Astrocyte of the spinal cord (primary cell): ENCODE measurements at regions not wholly inside any gene's neighbourhood (a gene's known extent, or its start where the extent isn't known, plus 50 kb on each side); places are given as distances from the start of the nearest gene placed in this dataset.

ENCODE experiments used
- DNase-seq: peaks from one replicate; pipeline ENCODE4 v3.0.0; 2011; ENCODE audit warnings: low read depth, low spot score
- H3K4me3 ChIP-seq: 2 replicates; pipeline ENCODE4 v1.5.1; 2011; ENCODE audit warnings: low read depth, mild to moderate bottlenecking, low read length, moderate library complexity
- CTCF ChIP-seq: IDR thresholded peaks from 2 replicates; pipeline ENCODE4 v1.5.1; 2012; ENCODE audit warnings: low read depth, mild to moderate bottlenecking, low read length, inconsistent platforms
- in situ Hi-C: cut with HindIII; loops from 2 replicates; pipeline ENCODE4 v1.10.0; 2017; ENCODE audit warnings: low sequenced_read_pairs

GRCh38 chr12:75707983-75708382 is 196.6 kb upstream of the KRR1 start:
- no peak for TF ChIP-seq CTCF
- in situ Hi-C loops: no loop called here

GRCh38 chr12:75706786-75707605 is 195.6 kb upstream of the KRR1 start:
- DNase-seq: peak; percentile 77
- in situ Hi-C loops: no loop called here

More at GRCh38 chr12:75707983-75708382, 196.6 kb upstream of the KRR1 start:
- DNase-seq: no peak
- no peak overlapping the region for H3K4me3 ChIP-seq

GRCh38 chr12:75705749-75706711 is 194.6 kb upstream of the KRR1 start:
- TF ChIP-seq CTCF: no peak

More at GRCh38 chr12:75706786-75707605, 195.6 kb upstream of the KRR1 start:
- TF ChIP-seq CTCF: no peak
- no peak overlapping the region for H3K4me3 ChIP-seq

GRCh38 chr12:75704664-75705063 is 193.3 kb upstream of the KRR1 start:
- no peak overlapping the region for H3K4me3 ChIP-seq
- no peak for TF ChIP-seq CTCF
- in situ Hi-C loops: no loop called here
- peak; percentile 65 for DNase-seq

More at GRCh38 chr12:75705749-75706711, 194.6 kb upstream of the KRR1 start:
- in situ Hi-C loops: no loop called here
- H3K4me3 ChIP-seq: no peak overlapping the region
- DNase-seq: peak; percentile 99

GRCh38 chr12:75704208-75704607 is 192.8 kb upstream of the KRR1 start:
- TF ChIP-seq CTCF: no peak
- in situ Hi-C loops: no loop called here
- no peak for DNase-seq
- H3K4me3 ChIP-seq: no peak overlapping the region

- TF ChIP-seq CTCF: no peak
- H3K4me3 ChIP-seq: no peak overlapping the region
- in situ Hi-C loops: no loop called here
- no peak for DNase-seq
These were observed 191.7 kb upstream of the KRR1 start for GRCh38 chr12:75703131-75703530.
